ENCODE measurements at regions not wholly inside any gene's neighbourhood (a gene's known extent, or its start where the extent isn't known, plus 50 kb on each side); places are given as distances from the start of the nearest gene placed in this dataset.

DNA sequence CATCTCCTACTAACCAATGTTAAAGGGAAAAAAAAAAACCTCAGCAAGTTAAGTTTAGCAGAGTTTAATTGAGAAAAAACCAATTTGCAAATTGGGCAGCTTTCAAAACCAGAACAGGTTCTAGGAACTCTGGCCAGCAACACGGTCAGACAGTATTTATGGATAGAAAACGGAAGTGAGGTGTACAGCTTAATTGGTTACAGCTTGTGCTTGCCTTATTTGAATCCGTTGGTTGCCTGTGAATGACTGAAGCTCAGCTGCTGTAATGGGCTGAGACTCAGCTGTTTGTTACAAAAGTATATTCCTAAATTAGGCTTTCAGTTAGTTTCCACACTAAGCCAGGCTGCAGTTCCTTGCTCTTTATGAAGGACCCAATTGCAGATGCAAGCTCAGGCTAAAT is 217.0 kb downstream of the SREK1 start:
- DNase-seq (ENCODE audit: low read depth in 1 of 2, low spot score in 2 of 2): no peak
- WGBS, 2 experiments (ENCODE audit: extremely low coverage in 1 of 2, insufficient coverage in 1 of 2, insufficient read length in 1 of 2, insufficient replicate concordance in 2 of 2, low coverage in 1 of 2, low lambda C conversion rate in 2 of 2, missing lambda C conversion rate in 1 of 2): 77% methylated on average over 3 of the region's 3 CpGs; no CpG with 5 or more reads in 1 of the 2 experiments
- no peak for TF ChIP-seq FOSL1 (IDR thresholded peaks at IDR 0.05; ENCODE audit: insufficient read depth, low read depth, low read length)
- no peak for TF ChIP-seq GTF2F1 (IDR thresholded peaks at IDR 0.05; ENCODE audit: borderline replicate concordance, low read depth, low read length)
- TF ChIP-seq NRF1 (IDR thresholded peaks at IDR 0.05; ENCODE audit: low read depth, low read length): no peak
- no peak for TF ChIP-seq JUND (IDR thresholded peaks at IDR 0.05; ENCODE audit: low read length)

More for the DNA sequence above, 217.0 kb downstream of the SREK1 start:
- no peak overlapping the region for H2BK20ac ChIP-seq (ENCODE audit: low read length)
- FAIRE-seq: no peak
- H3K4ac ChIP-seq (replicated peaks; ENCODE audit: insufficient read length, low read depth, low read length): no peak overlapping the region
- no peaks in the 10 kb centered on the region for H3K36me3 ChIP-seq (ENCODE audit: control insufficient read depth in 2 of 4, insufficient read depth in 4 of 4, low read length in 3 of 4)
- no peaks in the 10 kb centered on the region for H3K79me1 ChIP-seq (ENCODE audit: low read depth, low read length)
- H3K4me2 ChIP-seq (ENCODE audit: insufficient read depth in 1 of 2, low read depth in 2 of 2, low read length in 2 of 2): no peak overlapping the region
- H2BK15ac ChIP-seq (ENCODE audit: low read length): no peak overlapping the region
- H3K27ac ChIP-seq (ENCODE audit: low read depth, low read length): no peak overlapping the region
- no peak overlapping the region for H3K9ac ChIP-seq (replicated peaks in 1 of 4; ENCODE audit: extremely low read depth in 1 of 4, low read depth in 3 of 4, low read length in 3 of 4)
- no peak overlapping the region for H4K8ac ChIP-seq (ENCODE audit: extremely low read depth, insufficient read depth, low read length)
- POLR2A ChIA-PET (ENCODE audit: partially characterized antibody): interaction anchor here (0.7 kb wide), 1 partner anchor 23 kb away, joined by 3 read pairs; no protein-coding TSS in a partner anchor
- no peak overlapping the region for H2BK120ac ChIP-seq (replicated peaks; ENCODE audit: low read depth, low read length)
- no peaks in the 10 kb centered on the region for H3K4me1 ChIP-seq (replicated peaks in 1 of 4; ENCODE audit: control insufficient read depth in 3 of 4, insufficient read depth in 4 of 4, low read length in 3 of 4)
- no peaks in the 10 kb centered on the region for H3K79me2 ChIP-seq (ENCODE audit: control insufficient read depth in 1 of 2, insufficient read depth in 2 of 2, low read length in 2 of 2)
- H4K20me1 ChIP-seq (replicated peaks in 1 of 2; ENCODE audit: control insufficient read depth in 1 of 2, insufficient read depth in 2 of 2, low read length in 2 of 2): no peaks in the 10 kb centered on the region
- no peak overlapping the region for H2BK5ac ChIP-seq (ENCODE audit: low read depth, low read length)
- CTCF ChIA-PET (ENCODE audit: partially characterized antibody): interaction anchor here (1.5 to 1.8 kb wide), 2 partner anchors 12 to 19 kb away, joined by 4 to 5 read pairs; no protein-coding TSS in a partner anchor
- H2AFZ ChIP-seq (ENCODE audit: low read length): no peak overlapping the region
- no peak overlapping the region for H4K5ac ChIP-seq (ENCODE audit: insufficient read length, low read depth, low read length)
- H3K9me3 ChIP-seq (ENCODE audit: insufficient read depth in 2 of 2, low read depth in 1 of 2, low read length in 1 of 2): no peaks in the 10 kb centered on the region
- no peak overlapping the region for H3K56ac ChIP-seq (replicated peaks; ENCODE audit: insufficient read length, low read depth, low read length)
- no peak overlapping the region for H2AK5ac ChIP-seq (ENCODE audit: low read depth, low read length)
- H3K18ac ChIP-seq (ENCODE audit: extremely low read depth, low read length): no peak overlapping the region
- H2BK12ac ChIP-seq (ENCODE audit: low read depth, low read length): no peak overlapping the region
- no peak overlapping the region for H4K91ac ChIP-seq (replicated peaks; ENCODE audit: insufficient read length, low read length)
- no peak overlapping the region for H3K23ac ChIP-seq (ENCODE audit: insufficient read length)
- no peaks in the 10 kb centered on the region for H3K27me3 ChIP-seq (replicated peaks in 1 of 4; ENCODE audit: control insufficient read depth in 3 of 4, extremely low read depth in 1 of 4, insufficient read depth in 3 of 4, low read length in 3 of 4)
- H3K23me2 ChIP-seq (ENCODE audit: low read depth, low read length): no peaks in the 10 kb centered on the region
- H3K4me3 ChIP-seq (ENCODE audit: extremely low read depth in 1 of 4, insufficient read depth in 2 of 4, low read depth in 3 of 4, low read length in 4 of 4): no peak overlapping the region
- no peak overlapping the region for H3K14ac ChIP-seq (ENCODE audit: insufficient read length)
